ENCODE measurements at regions not wholly inside any gene's neighbourhood (a gene's known extent, or its start where the extent isn't known, plus 50 kb on each side); places are given as distances from the start of the nearest gene placed in this dataset.

GRCh38 chr15:96262097-96262496 is 68.4 kb upstream of the NR2F2 start:
- no peak for TF ChIP-seq CTCF (IDR thresholded peaks at IDR 0.05)

GRCh38 chr15:96262549-96263489 is 67.7 kb upstream of the NR2F2 start:
- TF ChIP-seq CTCF (IDR thresholded peaks at IDR 0.05) = no peak

DNA sequence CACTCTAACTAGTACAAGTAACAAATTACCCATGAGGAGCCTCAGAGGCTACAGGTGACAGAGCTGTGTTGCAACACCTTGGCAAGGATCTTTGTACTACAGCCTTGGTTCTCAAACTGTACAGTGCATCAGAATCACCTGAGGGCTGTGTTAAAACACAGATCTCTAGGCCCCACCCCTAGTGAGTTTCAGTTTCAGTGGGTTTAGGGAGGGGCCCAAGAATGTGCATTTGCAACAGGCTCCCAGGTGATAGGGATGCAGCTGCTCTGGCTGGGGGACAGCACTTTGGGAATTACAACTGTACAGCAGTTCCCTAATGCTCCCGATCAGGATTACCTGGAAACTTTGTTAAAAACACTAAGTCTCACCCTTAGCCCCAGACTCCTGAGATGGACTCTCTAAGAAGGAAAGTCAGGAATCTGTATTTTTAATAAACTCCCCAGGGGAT is 66.1 kb upstream of the NR2F2 start:
- TF ChIP-seq CTCF (IDR thresholded peaks at IDR 0.05) = no peak

DNA sequence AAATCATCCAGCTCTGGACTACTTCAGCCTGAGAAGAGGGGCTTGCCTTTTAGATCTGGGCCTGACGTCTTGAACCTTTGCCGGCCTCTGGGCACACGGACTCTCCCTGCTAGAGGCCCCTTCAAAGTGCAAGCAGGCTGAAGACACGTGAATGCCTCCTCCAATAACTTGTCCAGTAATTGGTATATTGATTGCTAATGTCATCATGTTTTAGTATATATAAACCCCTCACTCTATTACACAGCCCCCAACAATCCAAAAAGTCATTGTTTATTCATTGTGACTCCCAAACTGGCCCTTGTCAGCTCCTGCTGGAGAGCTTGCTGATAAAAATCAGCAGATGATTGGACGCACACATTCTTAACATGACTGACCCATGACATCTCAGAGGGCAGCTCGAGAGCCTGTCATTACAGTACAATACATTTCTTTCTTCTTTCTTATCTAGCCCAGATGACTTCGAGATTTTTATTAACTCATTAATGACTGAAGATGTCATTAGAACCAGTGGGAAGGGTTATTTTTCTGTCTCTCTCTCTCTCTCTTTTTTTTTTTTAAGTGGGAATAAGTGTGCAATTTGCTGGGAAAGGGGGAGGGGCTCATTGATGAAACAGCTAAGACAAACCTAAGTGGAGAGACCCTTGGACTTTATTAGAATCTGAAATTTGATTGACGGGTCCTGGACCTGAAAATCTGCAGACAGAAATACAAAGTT is 65.5 kb upstream of the NR2F2 start:
- no peak for TF ChIP-seq CTCF (IDR thresholded peaks at IDR 0.05)

GRCh38 chr15:96266456-96266855 is 64.0 kb upstream of the NR2F2 start:
- TF ChIP-seq CTCF (IDR thresholded peaks at IDR 0.05) = no peak

DNA sequence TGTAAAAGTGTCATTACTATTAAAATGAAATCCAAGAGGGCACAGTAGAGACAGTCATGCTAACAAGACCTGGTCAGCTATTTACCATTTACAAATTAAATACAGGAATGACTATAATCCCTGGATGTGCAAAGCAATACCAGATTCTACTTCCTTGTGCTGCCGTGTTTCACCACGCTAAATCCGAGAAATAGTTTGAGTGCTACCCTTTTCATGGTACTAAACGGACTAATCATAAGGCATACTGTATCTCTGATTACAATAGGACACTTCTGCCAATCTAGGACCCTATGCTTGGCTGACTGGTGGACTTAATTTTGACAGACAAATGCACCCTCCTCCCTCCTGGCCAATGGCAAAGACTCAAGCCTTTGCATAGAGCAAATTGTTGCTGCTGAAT is 63.0 kb upstream of the NR2F2 start:
- TF ChIP-seq CTCF (IDR thresholded peaks at IDR 0.05) = no peak

GRCh38 chr15:96268442-96269204 is 61.9 kb upstream of the NR2F2 start:
- TF ChIP-seq CTCF (IDR thresholded peaks at IDR 0.05) = no peak
